Skeletal muscle satellite cell (primary cell): ENCODE measurements at regions not wholly inside any gene's neighbourhood (a gene's known extent, or its start where the extent isn't known, plus 50 kb on each side); places are given as distances from the start of the nearest gene placed in this dataset.

ENCODE experiments used
- H3K27me3 ChIP-seq: 2 replicates; pipeline ENCODE4 v1.7.0; 2013; ENCODE audit warnings: low read length; ENCODE audit not compliant: control insufficient read depth, insufficient read depth
- H3K36me3 ChIP-seq: 2 replicates; pipeline ENCODE4 v1.7.0; 2013; ENCODE audit warnings: mild to moderate bottlenecking, control low read depth, low read length; ENCODE audit not compliant: insufficient read depth
- H3K4me1 ChIP-seq: 2 replicates; pipeline ENCODE4 v1.7.0; 2013; ENCODE audit warnings: low read length; ENCODE audit not compliant: control insufficient read depth, insufficient read depth
- H3K4me2 ChIP-seq: 2 replicates; pipeline ENCODE4 v1.7.0; 2013; ENCODE audit warnings: mild to moderate bottlenecking, low read length
- H3K4me3 ChIP-seq: 2 replicates; pipeline ENCODE4 v1.7.0; 2013; ENCODE audit warnings: low read length
- H3K9ac ChIP-seq: 2 replicates; pipeline ENCODE4 v1.7.0; 2013; ENCODE audit warnings: mild to moderate bottlenecking, low read depth, low read length, moderate library complexity
- H3K9me3 ChIP-seq: replicated peaks from 2 replicates; pipeline ENCODE4 v1.7.0; 2013; ENCODE audit warnings: mild to moderate bottlenecking, control low read depth, low read length

DNA sequence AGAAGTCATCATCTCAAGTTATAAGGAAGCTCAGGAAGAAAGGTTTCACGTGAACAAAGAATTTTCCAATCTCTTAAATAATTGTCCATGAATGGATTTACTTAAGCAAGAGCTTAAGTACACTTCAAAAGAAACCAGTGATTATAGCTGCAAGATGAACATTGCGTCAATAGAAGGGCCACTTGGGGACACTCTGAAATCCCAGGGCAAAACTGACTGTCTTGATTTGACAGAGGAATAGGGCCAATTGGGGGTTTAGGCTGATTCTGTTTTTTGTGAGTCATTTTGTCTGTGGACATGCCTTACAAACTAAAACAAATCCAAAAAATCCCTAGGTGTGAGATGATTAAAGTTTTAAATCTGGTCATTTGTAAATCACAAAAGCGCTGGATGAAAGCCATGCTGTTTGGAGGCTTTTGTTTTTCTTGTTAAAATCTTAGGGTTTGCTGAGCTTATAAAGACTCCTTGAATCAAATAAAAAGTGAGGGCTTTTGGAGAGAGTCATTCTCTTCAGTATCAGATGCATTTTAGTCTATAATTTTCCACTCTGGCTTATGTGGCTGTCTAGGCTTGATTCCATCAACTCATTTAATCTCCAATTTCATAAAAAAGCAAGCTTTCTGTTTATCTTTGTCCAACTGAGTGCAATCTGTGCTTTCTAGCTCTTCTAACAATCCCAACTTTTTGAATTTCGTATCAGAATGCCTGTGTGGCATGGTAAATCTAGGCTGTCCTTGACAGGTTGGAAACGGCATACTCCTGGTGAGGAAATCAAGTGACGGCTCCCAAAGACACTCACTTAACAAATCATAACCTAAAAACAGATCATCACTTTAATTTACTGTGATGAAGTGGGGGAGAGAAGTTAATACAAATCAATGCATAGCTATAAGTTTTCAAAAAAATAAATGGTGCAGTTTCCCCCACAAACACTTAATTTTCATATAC, 98.2 kb upstream of the SOX9 start:
- no peak overlapping the region for H3K4me2 ChIP-seq
- no peak overlapping the region for H3K4me3 ChIP-seq
- no peaks in the 10 kb centered on the region for H3K9me3 ChIP-seq
- no peak overlapping the region for H3K9ac ChIP-seq
- peaks cover 6% of the 10 kb centered on the region for H3K27me3 ChIP-seq
- no peaks in the 10 kb centered on the region for H3K4me1 ChIP-seq
- H3K36me3 ChIP-seq = no peaks in the 10 kb centered on the region

DNA sequence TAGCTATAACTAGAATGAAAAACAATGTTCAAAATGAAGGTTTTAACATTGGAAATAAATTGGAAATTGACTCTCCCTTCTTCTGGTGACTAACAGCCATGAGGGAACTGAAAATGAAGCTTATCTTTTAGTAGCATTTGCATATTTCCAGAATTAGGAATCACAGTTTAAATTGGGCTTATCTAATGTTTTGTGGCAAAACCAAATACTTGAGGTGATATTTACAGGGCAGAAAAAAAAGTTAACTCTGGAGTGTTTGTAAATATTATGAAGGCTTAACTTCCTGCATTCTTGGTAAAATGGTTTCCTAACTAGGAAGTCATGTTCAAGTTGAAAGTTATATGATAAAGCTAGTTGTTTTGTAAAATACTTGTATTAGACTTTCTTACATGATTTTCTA, 96.4 kb upstream of the SOX9 start:
- no peaks in the 10 kb centered on the region for H3K36me3 ChIP-seq
- H3K9me3 ChIP-seq = no peaks in the 10 kb centered on the region
- H3K4me1 ChIP-seq = no peaks in the 10 kb centered on the region
- peaks cover 6% of the 10 kb centered on the region for H3K27me3 ChIP-seq
- H3K4me2 ChIP-seq = no peak overlapping the region
- H3K9ac ChIP-seq = no peak overlapping the region
- no peak overlapping the region for H3K4me3 ChIP-seq

DNA sequence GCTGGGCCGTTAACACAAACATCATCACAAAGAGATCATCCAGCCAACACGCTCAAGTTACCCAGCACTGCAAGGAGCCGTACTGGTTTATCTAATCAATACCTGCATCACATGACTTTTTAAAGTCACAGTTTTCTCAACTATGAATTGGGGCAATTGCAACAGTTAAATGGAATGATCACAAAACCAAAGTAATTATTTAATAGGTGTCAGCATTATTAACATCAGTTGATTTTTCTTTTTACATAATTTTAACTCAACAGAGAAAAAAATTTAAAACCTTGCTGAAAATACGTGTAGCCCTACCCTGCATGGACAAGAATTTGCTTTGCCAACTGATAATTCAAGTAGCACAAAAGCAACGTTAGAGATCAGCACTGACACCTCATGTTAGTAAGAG, 95.7 kb upstream of the SOX9 start:
- Histone ChIP-seq H3K9ac (no peak overlapping the region), H3K36me3 (no peaks in the 10 kb centered on the region), H3K27me3 (peaks cover 6% of the 10 kb centered on the region), H3K4me1 (no peaks in the 10 kb centered on the region), H3K9me3 (no peaks in the 10 kb centered on the region), H3K4me3 (no peak overlapping the region), H3K4me2 (no peak overlapping the region)

GRCh38 chr17:72030067-72030899, 90.5 kb upstream of the SOX9 start:
- no peaks in the 10 kb centered on the region for H3K9me3 ChIP-seq
- H3K4me2 ChIP-seq = peak overlapping the region; percentile 92
- H3K36me3 ChIP-seq = no peaks in the 10 kb centered on the region
- H3K9ac ChIP-seq = peak overlapping the region; percentile 69
- peaks cover 4% of the 10 kb centered on the region for H3K4me1 ChIP-seq
- H3K27me3 ChIP-seq = peaks cover 6% of the 10 kb centered on the region
- peak overlapping the region; percentile 81 for H3K4me3 ChIP-seq

DNA sequence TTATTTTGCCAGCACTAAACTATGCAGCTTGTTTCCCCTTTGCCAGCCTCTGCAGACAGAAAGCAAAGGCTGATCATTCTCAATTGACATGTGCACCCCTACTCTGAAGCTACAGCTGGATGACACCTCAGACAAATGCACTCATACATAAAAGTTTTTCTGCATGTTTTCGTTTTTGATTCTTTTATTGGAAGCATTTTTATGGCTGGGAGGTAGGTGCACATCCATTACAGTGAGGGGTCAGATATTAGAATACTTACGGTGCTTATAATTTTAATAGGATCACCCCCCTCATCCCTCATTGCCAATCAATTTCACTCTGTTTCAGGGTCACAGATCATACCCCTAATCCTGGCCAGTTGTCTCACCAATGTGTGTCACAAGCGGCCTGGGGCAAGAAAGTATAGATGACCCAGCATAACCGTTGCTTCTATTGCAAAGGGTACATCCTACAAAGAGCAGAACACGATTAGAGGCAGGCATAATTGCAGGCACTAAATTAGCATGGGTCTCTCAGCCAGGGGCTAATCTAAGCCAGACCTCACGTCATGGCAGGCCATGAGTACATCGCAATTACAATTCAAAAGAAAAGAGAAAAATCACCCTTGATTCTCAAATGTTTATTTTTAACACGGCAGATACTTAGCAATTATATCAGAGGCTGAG, 89.5 kb upstream of the SOX9 start:
- no peak overlapping the region for H3K9ac ChIP-seq
- no peak overlapping the region for H3K4me2 ChIP-seq
- no peak overlapping the region for H3K4me3 ChIP-seq
- no peaks in the 10 kb centered on the region for H3K27me3 ChIP-seq
- no peaks in the 10 kb centered on the region for H3K36me3 ChIP-seq
- no peaks in the 10 kb centered on the region for H3K9me3 ChIP-seq
- H3K4me1 ChIP-seq = peaks cover 4% of the 10 kb centered on the region

DNA sequence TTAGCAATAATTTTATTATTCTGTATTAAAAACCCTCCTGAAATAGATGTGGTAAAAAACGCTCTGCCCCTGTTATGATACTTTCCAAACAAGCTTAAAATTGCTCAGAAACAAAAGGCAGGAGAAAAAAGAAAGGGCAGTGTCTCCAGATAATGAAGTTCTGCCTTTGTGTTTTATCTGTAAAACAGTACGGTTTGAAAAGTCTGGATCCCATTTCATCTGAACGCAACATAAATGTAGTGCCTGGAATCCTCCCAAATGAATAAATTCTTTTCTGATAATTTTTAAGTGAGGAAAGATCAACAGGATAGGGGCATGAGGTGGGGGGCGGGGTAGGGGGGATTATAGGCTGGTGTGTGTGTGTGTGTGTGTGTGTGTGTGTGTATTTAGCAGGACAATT, 87.5 kb upstream of the SOX9 start:
- H3K27me3 ChIP-seq = no peaks in the 10 kb centered on the region
- H3K9ac ChIP-seq = no peak overlapping the region
- no peak overlapping the region for H3K4me3 ChIP-seq
- no peak overlapping the region for H3K4me2 ChIP-seq
- no peaks in the 10 kb centered on the region for H3K9me3 ChIP-seq
- peaks cover 4% of the 10 kb centered on the region for H3K4me1 ChIP-seq
- no peaks in the 10 kb centered on the region for H3K36me3 ChIP-seq

- Histone ChIP-seq H3K9me3 (no peaks in the 10 kb centered on the region), H3K4me3 (no peak overlapping the region), H3K9ac (no peak overlapping the region), H3K36me3 (no peaks in the 10 kb centered on the region), H3K4me2 (no peak overlapping the region), H3K27me3 (no peaks in the 10 kb centered on the region), H3K4me1 (peaks cover 4% of the 10 kb centered on the region)
These were observed 86.8 kb upstream of the SOX9 start for GRCh38 chr17:72034000-72034399.

- Histone ChIP-seq H3K4me2 (no peak overlapping the region), H3K36me3 (no peaks in the 10 kb centered on the region), H3K4me3 (no peak overlapping the region), H3K9ac (no peak overlapping the region), H3K27me3 (peaks cover 8% of the 10 kb centered on the region), H3K4me1 (no peaks in the 10 kb centered on the region), H3K9me3 (no peaks in the 10 kb centered on the region)
These were observed 82.4 kb upstream of the SOX9 start for GRCh38 chr17:72038427-72038826.

GRCh38 chr17:72039490-72039889, 81.3 kb upstream of the SOX9 start:
- Histone ChIP-seq H3K4me3 (no peak overlapping the region), H3K27me3 (peaks cover 8% of the 10 kb centered on the region), H3K36me3 (no peaks in the 10 kb centered on the region), H3K4me1 (no peaks in the 10 kb centered on the region), H3K9ac (no peak overlapping the region), H3K4me2 (no peak overlapping the region), H3K9me3 (no peaks in the 10 kb centered on the region)

DNA sequence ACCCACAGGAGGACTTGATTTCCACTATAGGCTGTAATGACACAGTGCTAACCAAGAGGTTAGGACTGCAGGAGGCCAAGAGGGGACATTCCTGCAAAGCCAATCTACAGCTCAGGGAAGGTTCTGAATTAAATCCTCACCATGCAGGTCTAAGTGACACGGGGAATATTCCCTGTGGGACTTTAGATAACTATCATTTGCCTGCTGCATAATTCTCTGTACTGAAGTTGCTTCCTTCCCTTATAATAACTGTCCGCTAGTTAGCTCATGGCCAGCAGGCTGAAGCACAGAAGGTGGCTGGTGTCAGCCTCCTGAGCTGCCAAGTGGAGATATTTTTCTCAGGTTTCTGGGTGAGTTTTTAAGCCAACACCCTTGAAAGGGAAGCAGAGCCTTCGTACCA, 74.6 kb upstream of the SOX9 start:
- no peaks in the 10 kb centered on the region for H3K36me3 ChIP-seq
- no peak overlapping the region for H3K4me2 ChIP-seq
- no peak overlapping the region for H3K4me3 ChIP-seq
- peaks cover 3% of the 10 kb centered on the region for H3K27me3 ChIP-seq
- H3K4me1 ChIP-seq = no peaks in the 10 kb centered on the region
- no peak overlapping the region for H3K9ac ChIP-seq
- H3K9me3 ChIP-seq = no peaks in the 10 kb centered on the region
